GM23338 (cell line): ENCODE measurements at regions not wholly inside any gene's neighbourhood (a gene's known extent, or its start where the extent isn't known, plus 50 kb on each side); places are given as distances from the start of the nearest gene placed in this dataset.
A peak's percentile ranks its signal among the peaks of the same experiment; 100 is the strongest.

Experiments used
- ATAC-seq: fragments of 200-7000 bp; cut with Tn5 transposase; 3 replicates; pipeline ENCODE4 v1.9.1; 2020
- DNase-seq: peaks from one replicate; pipeline ENCODE4 v3.0.0-alpha.2; 2015; ENCODE audit warnings: low spot score
- H2AFZ ChIP-seq: fragments of 200-600 bp; sonication (generic); 2 replicates; pipeline ENCODE4 v1.8.0; 2016; ENCODE audit warnings: antibody characterized with exemption, mild to moderate bottlenecking, moderate library complexity
- H3F3A ChIP-seq: fragments of 200-600 bp; sonication (generic); replicated peaks from 2 replicates; pipeline ENCODE4 v1.8.0; 2017; ENCODE audit warnings: antibody characterized with exemption, mixed run types, low read depth
- H3K27ac ChIP-seq: fragments of 200-600 bp; sonication (generic); 2 replicates; pipeline ENCODE4 v1.6.1; 2016; ENCODE audit warnings: low read depth
- H3K27me3 ChIP-seq: fragments of 200-600 bp; sonication (generic); 2 replicates; pipeline ENCODE4 v1.8.0; 2016; ENCODE audit warnings: mild to moderate bottlenecking, mixed run types, moderate library complexity; ENCODE audit not compliant: insufficient read depth
- H3K36me3 ChIP-seq: fragments of 200-600 bp; sonication (generic); 2 replicates; pipeline ENCODE4 v1.8.0; 2016; ENCODE audit warnings: mild to moderate bottlenecking; ENCODE audit not compliant: insufficient read depth
- H3K4me1 ChIP-seq: fragments of 200-600 bp; sonication (generic); 2 replicates; pipeline ENCODE4 v1.8.0; 2016; ENCODE audit warnings: mild to moderate bottlenecking, moderate library complexity; ENCODE audit not compliant: insufficient read depth
- H3K4me2 ChIP-seq: fragments of 200-600 bp; sonication (generic); 2 replicates; pipeline ENCODE4 v1.7.1; 2017; ENCODE audit warnings: mixed run types
- H3K4me3 ChIP-seq: fragments of 200-600 bp; sonication (generic); 2 replicates; pipeline ENCODE4 v1.6.1; 2016; ENCODE audit warnings: mixed run types
- H3K79me2 ChIP-seq: fragments of 200-600 bp; sonication (generic); replicated peaks from 2 replicates; pipeline ENCODE4 v1.8.0; 2017; ENCODE audit warnings: mild to moderate bottlenecking; ENCODE audit not compliant: insufficient read depth
- H3K9me2 ChIP-seq: fragments of 200-600 bp; sonication (generic); 2 replicates; pipeline ENCODE4 v1.8.0; 2017; ENCODE audit not compliant: insufficient read depth
- H4K20me1 ChIP-seq: fragments of 200-600 bp; sonication (generic); replicated peaks from 2 replicates; pipeline ENCODE4 v1.8.0; 2017; ENCODE audit warnings: mild to moderate bottlenecking; ENCODE audit not compliant: insufficient read depth
- H3K27ac Mint-ChIP-seq: 2 replicates; pipeline ENCODE4 v1.8.0; 2020; ENCODE audit warnings: inconsistent platforms, mild to moderate bottlenecking, moderate library complexity, mixed read lengths
- H3K27me3 Mint-ChIP-seq: 3 replicates; pipeline ENCODE4 v1.8.0; 2022; ENCODE audit warnings: low read depth, mild to moderate bottlenecking, moderate library complexity, mixed read lengths, inconsistent platforms; ENCODE audit not compliant: insufficient read depth, poor library complexity
- H3K36me3 Mint-ChIP-seq: 3 replicates; pipeline ENCODE4 v1.8.0; 2021; ENCODE audit warnings: low read depth, mild to moderate bottlenecking, inconsistent platforms, moderate library complexity, mixed read lengths
- H3K4me1 Mint-ChIP-seq: 3 replicates; pipeline ENCODE4 v1.8.0; 2020; ENCODE audit warnings: mild to moderate bottlenecking, inconsistent platforms, mixed read lengths
- H3K4me3 Mint-ChIP-seq: 3 replicates; pipeline ENCODE4 v1.8.0; 2021; ENCODE audit warnings: moderate library complexity, mild to moderate bottlenecking, inconsistent platforms, mixed read lengths
- H3K9me3 Mint-ChIP-seq: 3 replicates; pipeline ENCODE4 v1.8.0; 2020; ENCODE audit warnings: moderate library complexity, mild to moderate bottlenecking, inconsistent platforms, mixed read lengths
- CREB1 ChIP-seq: fragments of 250-450 bp; sonication (Bioruptor Pico); IDR thresholded peaks from 2 replicates; pipeline ENCODE4 v1.5.0; 2020; ENCODE audit warnings: low read depth, mild to moderate bottlenecking, moderate library complexity
- ETS1 ChIP-seq: IDR thresholded peaks from 2 replicates; pipeline ENCODE4 v1.6.1; 2016; ENCODE audit warnings: antibody characterized with exemption
- EZH2 ChIP-seq: fragments of 200-600 bp; sonication (generic); IDR thresholded peaks from one replicate; pipeline ENCODE4 v1.8.0; 2017; ENCODE audit warnings: antibody characterized with exemption, mild to moderate bottlenecking, low read depth; ENCODE audit not compliant: unreplicated experiment
- EZH2phosphoT487 ChIP-seq: fragments of 200-600 bp; sonication (generic); IDR thresholded peaks from one replicate; pipeline ENCODE4 v1.8.1; 2018; ENCODE audit warnings: antibody characterized with exemption; ENCODE audit not compliant: unreplicated experiment
- JUNB ChIP-seq: IDR thresholded peaks from one replicate; pipeline ENCODE4 v1.6.1; 2016; ENCODE audit warnings: antibody characterized with exemption; ENCODE audit not compliant: unreplicated experiment
- NANOG ChIP-seq: IDR thresholded peaks from 2 replicates; pipeline ENCODE4 v1.6.1; 2016; ENCODE audit warnings: antibody characterized with exemption, borderline replicate concordance
- POLR2AphosphoS5 ChIP-seq: IDR thresholded peaks from 2 replicates; pipeline ENCODE4 v1.6.1; 2016; ENCODE audit warnings: antibody characterized with exemption, low read depth
- REST ChIP-seq: IDR thresholded peaks from one replicate; pipeline ENCODE4 v1.6.1; 2018; ENCODE audit warnings: antibody characterized with exemption; ENCODE audit not compliant: unreplicated experiment
- STAT1 ChIP-seq: IDR thresholded peaks from one replicate; pipeline ENCODE4 v1.6.1; 2016; ENCODE audit warnings: antibody characterized with exemption; ENCODE audit not compliant: unreplicated experiment
- ZNF114 ChIP-seq: fragments of 250-450 bp; sonication (Bioruptor Pico); IDR thresholded peaks from 2 replicates; pipeline ENCODE4 v1.5.0; 2020; ENCODE audit warnings: mild to moderate bottlenecking, moderate library complexity
- ZNF331 ChIP-seq: fragments of 250-450 bp; sonication (Bioruptor Pico); IDR thresholded peaks from 2 replicates; pipeline ENCODE4 v1.5.0; 2020; ENCODE audit warnings: low read depth, mild to moderate bottlenecking, moderate library complexity
- ZNF462 ChIP-seq: fragments of 250-450 bp; sonication (Bioruptor Pico); IDR thresholded peaks from 2 replicates; pipeline ENCODE4 v1.5.0; 2020; ENCODE audit warnings: mild to moderate bottlenecking, moderate library complexity

- no peak for DNase-seq
- no peak for ATAC-seq
Observed at GRCh38 chr10:14433147-14433546, 102.4 kb upstream of the FRMD4A start.

GRCh38 chr10:14431868-14432267 is 101.1 kb upstream of the FRMD4A start:
- peaks cover 33% of the 10 kb centered on the region for H3K4me1 Mint-ChIP-seq
- TF ChIP-seq STAT1: no peak
- no peak for TF ChIP-seq ZNF462 (CRISPR knock-in tag)
- TF ChIP-seq EZH2: no peak
- TF ChIP-seq JUNB: no peak
- no peak for TF ChIP-seq REST
- no peak for TF ChIP-seq ZNF331 (CRISPR knock-in tag)
- no peak for TF ChIP-seq CREB1 (CRISPR knock-in tag)
- no peak for TF ChIP-seq NANOG
- TF ChIP-seq EZH2phosphoT487: no peak
- no peak for TF ChIP-seq POLR2AphosphoS5
- TF ChIP-seq ZNF114: no peak
- TF ChIP-seq ETS1: no peak

More at GRCh38 chr10:14433147-14433546, 102.4 kb upstream of the FRMD4A start:
- Histone ChIP-seq H3K36me3 (no peaks in the 10 kb centered on the region), H4K20me1 (no peaks in the 10 kb centered on the region), H3K27ac (no peak overlapping the region), H3K4me2 (no peak overlapping the region), H3K9me2 (no peaks in the 10 kb centered on the region), H3K4me1 (peaks cover 22% of the 10 kb centered on the region), H2AFZ (no peak overlapping the region), H3F3A (no peaks in the 10 kb centered on the region), H3K4me3 (no peak overlapping the region), H3K27me3 (no peaks in the 10 kb centered on the region), H3K79me2 (no peaks in the 10 kb centered on the region)
- H3K4me3 Mint-ChIP-seq: no peak overlapping the region
- peaks cover 23% of the 10 kb centered on the region for H3K4me1 Mint-ChIP-seq
- TF ChIP-seq CREB1 (CRISPR knock-in tag): no peak
- no peaks in the 10 kb centered on the region for H3K27me3 Mint-ChIP-seq
- H3K36me3 Mint-ChIP-seq: no peaks in the 10 kb centered on the region
- no peak overlapping the region for H3K27ac Mint-ChIP-seq
- no peaks in the 10 kb centered on the region for H3K9me3 Mint-ChIP-seq

More at GRCh38 chr10:14431868-14432267, 101.1 kb upstream of the FRMD4A start:
- Histone ChIP-seq H3K79me2 (no peaks in the 10 kb centered on the region), H3K36me3 (no peaks in the 10 kb centered on the region; the same call in 1 of the 2 replicates), H3K27ac (no peak overlapping the region), H3K9me2 (peaks cover 6% of the 10 kb centered on the region), H3K4me2 (no peak overlapping the region), H2AFZ (0 out of 2 replicates have a peak overlapping the region, but pooled peaks have one; percentile 7), H3K4me1 (peaks cover 32% of the 10 kb centered on the region), H3K4me3 (no peak overlapping the region), H3K27me3 (no peaks in the 10 kb centered on the region), H4K20me1 (no peaks in the 10 kb centered on the region), H3F3A (no peaks in the 10 kb centered on the region)
- Mint-ChIP-seq H3K9me3 (peaks cover 3% of the 10 kb centered on the region), H3K4me3 (no peak overlapping the region), H3K27me3 (no peaks in the 10 kb centered on the region), H3K27ac (no peak overlapping the region), H3K36me3 (peaks cover 7% of the 10 kb centered on the region; the same call in 2 of the 3 replicates)
- ATAC-seq: no peak
- DNase-seq: no peak
